GM12892 (cell line): ENCODE measurements at regions not wholly inside any gene's neighbourhood (a gene's known extent, or its start where the extent isn't known, plus 50 kb on each side); places are given as distances from the start of the nearest gene placed in this dataset.

Source experiments
- POLR2A ChIP-seq: IDR thresholded peaks from 2 replicates; pipeline ENCODE4 v1.6.1; 2011; ENCODE audit warnings: low read depth, low read length, control low read depth
- POLR2AphosphoS5 ChIP-seq: IDR thresholded peaks from 2 replicates; pipeline ENCODE4 v1.6.1; 2011; ENCODE audit warnings: low read depth, low read length, control low read depth
- TAF1 ChIP-seq: IDR thresholded peaks from 2 replicates; pipeline ENCODE4 v1.6.1; 2011; ENCODE audit warnings: low read depth, mild to moderate bottlenecking, control low read depth, low read length, borderline replicate concordance

- no peak for TF ChIP-seq POLR2A
- TF ChIP-seq POLR2AphosphoS5 = no peak
- no peak for TF ChIP-seq TAF1
Observed at GRCh38 chr16:63975669-63976068, 1146.2 kb downstream of the CDH11 start.
